ENCODE measurements at regions not wholly inside any gene's neighbourhood (a gene's known extent, or its start where the extent isn't known, plus 50 kb on each side); places are given as distances from the start of the nearest gene placed in this dataset.

GRCh38 chr2:240288087-240288521 is 147.4 kb upstream of the GPC1 start:
- DNase-seq, result no peak

DNA sequence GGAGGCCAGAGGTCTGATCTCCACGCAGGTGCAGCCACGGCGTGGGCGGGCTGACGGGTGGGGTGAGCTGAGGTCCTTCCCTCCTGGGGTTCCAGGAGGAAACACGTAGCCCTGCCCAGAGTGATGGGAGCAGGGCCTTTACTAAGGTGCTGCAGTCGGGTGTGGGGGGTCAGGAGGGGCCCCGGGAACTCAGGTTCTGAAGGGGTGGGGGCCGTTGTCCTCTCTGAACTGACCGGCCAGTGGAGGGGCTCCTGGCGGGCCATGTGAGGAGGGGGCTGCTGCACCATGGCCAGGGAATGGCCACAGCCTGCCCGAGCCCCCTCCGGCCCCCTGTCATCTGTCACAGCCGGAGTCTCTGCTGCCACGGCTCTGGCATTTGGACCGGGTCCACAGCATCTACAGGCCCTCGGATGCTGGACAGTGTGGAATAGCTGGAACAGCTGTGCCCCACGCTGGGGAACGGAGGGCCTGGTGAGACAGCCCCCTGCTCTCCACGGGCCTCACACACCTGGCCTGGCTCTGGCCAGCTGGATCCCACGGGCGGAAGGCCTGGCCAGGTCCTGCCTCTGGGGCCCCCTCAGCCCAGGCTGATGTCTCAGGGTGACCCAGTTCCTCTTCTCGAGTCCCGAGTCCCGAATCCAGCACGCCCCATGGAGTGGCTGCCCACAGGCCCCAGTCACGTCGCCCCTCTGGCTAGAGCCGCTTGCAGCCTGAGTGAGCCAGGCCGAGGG is 145.6 kb upstream of the GPC1 start:
- DNase-seq, result no peak

DNA sequence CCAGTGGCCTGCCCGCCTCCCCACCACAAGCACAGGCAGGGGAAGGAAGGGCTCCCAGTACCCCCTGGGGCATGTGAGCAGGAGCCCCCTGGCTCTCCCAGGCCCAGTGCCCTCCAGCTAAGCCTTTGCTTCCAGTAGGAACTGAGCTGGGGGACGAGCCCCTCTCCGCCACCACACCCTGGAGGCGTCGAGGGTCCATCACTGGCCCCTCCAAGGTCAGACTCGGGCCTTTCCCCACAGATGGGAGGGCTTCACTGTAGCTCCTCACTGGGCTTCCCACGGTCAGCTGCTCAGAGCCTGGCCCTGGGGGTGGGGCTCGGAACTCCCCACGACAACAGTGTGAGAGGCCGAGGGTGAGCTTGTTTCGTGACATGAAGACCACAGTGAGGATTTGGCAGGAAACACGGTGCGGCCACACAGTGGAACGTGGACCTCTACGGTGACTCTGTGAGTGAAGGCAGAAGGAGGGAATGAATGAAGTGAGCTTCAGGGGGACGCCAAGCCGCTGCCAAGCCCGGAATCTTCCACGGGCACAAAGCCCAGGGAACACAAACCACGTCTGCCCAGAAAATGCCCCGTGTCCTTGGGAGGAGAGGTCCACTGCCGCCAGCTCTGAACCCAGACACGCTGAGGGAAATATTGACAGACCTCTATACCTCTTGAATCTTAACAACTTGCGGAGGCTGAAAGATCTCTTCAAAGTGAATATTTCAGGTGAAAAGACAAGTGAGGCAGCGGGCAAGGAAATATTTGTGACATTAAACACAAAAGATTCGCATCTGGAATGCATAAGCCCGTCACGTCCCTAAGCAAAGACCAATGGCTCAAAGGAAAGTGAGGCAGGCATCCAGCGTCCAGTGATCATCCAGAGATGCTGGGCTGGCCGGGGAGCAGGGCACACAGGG is 144.8 kb upstream of the GPC1 start:
- DNase-seq, result no peak

- no peak for DNase-seq
Observed at GRCh38 chr2:240291337-240292034, 144.0 kb upstream of the GPC1 start.

DNA sequence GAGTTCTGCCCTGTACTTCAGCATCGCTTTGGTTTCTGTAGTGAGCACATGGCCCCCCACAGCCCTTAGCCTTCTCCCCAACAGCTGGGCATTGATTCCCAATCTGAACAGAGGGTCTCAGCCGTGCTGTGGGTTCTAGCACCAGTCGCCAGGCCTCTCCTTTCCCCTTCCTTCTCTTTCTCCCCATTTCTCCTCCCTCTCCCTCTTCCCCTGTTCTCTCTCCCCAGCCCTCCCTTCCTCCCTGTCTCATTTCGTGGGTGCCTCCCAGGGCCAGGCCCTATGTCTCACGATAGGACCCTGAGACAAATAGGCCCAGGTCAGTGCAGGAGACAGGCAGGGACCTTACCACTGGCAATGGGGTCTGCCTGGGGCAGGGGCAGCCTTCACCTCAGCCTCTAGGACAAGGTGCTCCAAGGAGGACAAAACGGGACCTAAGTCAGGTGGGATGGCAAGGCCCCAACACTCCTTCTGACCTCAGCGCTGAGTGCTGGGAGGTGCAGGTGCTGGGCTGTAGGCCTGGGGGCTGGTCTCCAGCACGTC is 143.4 kb upstream of the GPC1 start:
- DNase-seq, result no peak

- DNase-seq, result no peak
Observed at GRCh38 chr2:240292619-240293525, 142.6 kb upstream of the GPC1 start.

GRCh38 chr2:240293557-240294461 is 141.7 kb upstream of the GPC1 start:
- DNase-seq, result no peak

DNA sequence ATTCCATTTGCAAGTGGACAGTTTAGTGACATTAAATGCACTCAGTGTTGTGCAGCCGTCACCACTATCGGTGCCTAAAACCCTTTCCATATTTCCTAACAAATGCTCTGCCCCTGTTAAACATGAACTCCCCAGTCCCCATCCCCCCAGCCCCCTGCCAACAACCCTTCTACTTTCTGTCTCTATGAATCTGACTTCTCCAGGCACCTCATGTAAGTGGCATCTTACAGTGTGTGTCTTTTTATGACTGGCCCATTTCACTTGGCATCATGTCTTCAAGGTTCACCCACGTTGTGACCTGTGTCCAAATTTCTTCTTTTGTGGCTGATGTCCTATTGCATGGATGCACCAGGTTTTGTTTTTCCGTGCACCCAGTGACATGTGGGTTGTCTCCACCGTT is 140.9 kb upstream of the GPC1 start:
- no peak for DNase-seq

GRCh38 chr2:240295256-240296103 is 140.0 kb upstream of the GPC1 start:
- no peak for DNase-seq

GRCh38 chr2:240296104-240296406 is 139.4 kb upstream of the GPC1 start:
- no peak for DNase-seq

GRCh38 chr2:240296476-240297255 is 138.8 kb upstream of the GPC1 start:
- no peak for DNase-seq

GRCh38 chr2:240297256-240298116 is 138.0 kb upstream of the GPC1 start:
- DNase-seq, result no peak

GRCh38 chr2:240298117-240298790 is 137.2 kb upstream of the GPC1 start:
- no peak for DNase-seq

GRCh38 chr2:240298803-240299709 is 136.4 kb upstream of the GPC1 start:
- DNase-seq, result no peak

DNA sequence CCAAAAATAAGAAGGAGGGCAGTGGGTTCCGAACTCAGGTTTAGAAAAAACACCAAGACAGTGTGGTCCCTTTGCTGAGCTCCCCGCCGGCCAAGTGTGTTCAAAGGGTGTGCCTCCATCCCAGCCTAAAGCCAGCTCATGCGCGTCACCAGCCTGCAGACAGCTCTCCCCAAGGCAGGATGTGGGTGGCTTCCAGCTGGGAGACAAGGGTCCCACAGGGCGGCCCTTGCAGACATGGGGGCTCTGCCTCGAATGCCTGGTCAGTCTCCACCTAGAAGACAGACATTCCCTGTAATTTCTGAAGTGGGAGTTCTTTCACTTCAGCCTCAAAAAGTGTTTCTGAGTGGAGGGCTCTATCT is 135.8 kb upstream of the GPC1 start:
- no peak for DNase-seq

GRCh38 chr2:240300261-240300821 is 135.1 kb upstream of the GPC1 start:
- no peak for DNase-seq
